K562 (cell line): ENCODE measurements at regions not wholly inside any gene's neighbourhood (a gene's known extent, or its start where the extent isn't known, plus 50 kb on each side); places are given as distances from the start of the nearest gene placed in this dataset.

Experiments
- ATF6 ChIP-seq: sonication (generic); formaldehyde crosslinking; IDR thresholded peaks from 2 replicates; pipeline ENCODE4 v1.4.0; 2020; ENCODE audit warnings: mild to moderate bottlenecking, missing genetic modification reagents
- ILF3 ChIP-seq: fragments of 450-650 bp; IDR thresholded peaks from 2 replicates; pipeline ENCODE4 v1.6.1; 2018; ENCODE audit warnings: antibody characterized with exemption, mild to moderate bottlenecking, moderate library complexity, borderline replicate concordance
- SMARCA5 ChIP-seq: fragments of 450-650 bp; IDR thresholded peaks from 2 replicates; pipeline ENCODE4 v1.6.1; 2016
- TGIF2 ChIP-seq: sonication (generic); formaldehyde crosslinking; IDR thresholded peaks from 2 replicates; pipeline ENCODE4 v1.8.1; 2022; ENCODE audit warnings: mild to moderate bottlenecking, missing genetic modification reagents, moderate library complexity
- ZNF280A ChIP-seq: fragments of 450-650 bp; IDR thresholded peaks from 2 replicates; pipeline ENCODE4 v1.6.1; 2018; ENCODE audit warnings: mild to moderate bottlenecking, low read depth; ENCODE audit not compliant: partially characterized antibody
- TF ChIP-seq, protein P1 (sequence below): sonication (generic); formaldehyde crosslinking; IDR thresholded peaks from 2 replicates; pipeline ENCODE4 v1.8.1; 2022; ENCODE audit warnings: missing genetic modification reagents
- TF ChIP-seq, protein P2 (sequence below): fragments of 200-800 bp; sonication (Bioruptor generic); IDR thresholded peaks from 2 replicates; pipeline ENCODE4 v1.6.1; 2017; ENCODE audit warnings: missing genetic modification characterization, missing compliant biosample characterization
- TF ChIP-seq, protein P3 (sequence below), 2 experiments: fragments of 450-650 bp; IDR thresholded peaks; 2 replicates each; pipeline ENCODE4 v1.6.1; 2016; ENCODE audit warnings: mild to moderate bottlenecking in 2 of 2, borderline replicate concordance in 1 of 2, low read depth in 1 of 2, moderate library complexity in 1 of 2
- TF ChIP-seq, protein P4 (sequence below): fragments of 250-450 bp; sonication (Bioruptor Pico); IDR thresholded peaks from 2 replicates; pipeline ENCODE4 v1.5.0; 2021

DNA sequence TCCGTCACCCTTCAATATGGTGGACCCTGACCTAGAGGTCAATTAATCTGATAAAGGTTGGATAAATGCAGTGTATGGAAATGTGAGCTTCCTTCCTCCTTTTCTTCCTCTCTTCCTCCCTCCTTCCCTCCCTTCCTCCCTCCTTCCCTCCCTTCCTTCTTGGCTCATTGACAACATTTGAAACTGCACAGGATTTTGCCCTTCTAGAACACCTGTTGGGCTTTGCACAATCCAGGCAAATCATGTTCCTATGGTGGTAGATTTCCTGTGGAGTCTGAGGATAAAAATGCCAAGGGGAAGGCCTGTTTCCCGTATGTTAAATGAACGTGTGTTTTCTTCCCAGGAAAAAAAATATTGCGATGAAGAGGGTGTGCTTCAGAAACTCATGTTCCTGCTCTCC is 642.8 kb downstream of the EPM2A start (continued):
- TF ChIP-seq, protein P1, sequence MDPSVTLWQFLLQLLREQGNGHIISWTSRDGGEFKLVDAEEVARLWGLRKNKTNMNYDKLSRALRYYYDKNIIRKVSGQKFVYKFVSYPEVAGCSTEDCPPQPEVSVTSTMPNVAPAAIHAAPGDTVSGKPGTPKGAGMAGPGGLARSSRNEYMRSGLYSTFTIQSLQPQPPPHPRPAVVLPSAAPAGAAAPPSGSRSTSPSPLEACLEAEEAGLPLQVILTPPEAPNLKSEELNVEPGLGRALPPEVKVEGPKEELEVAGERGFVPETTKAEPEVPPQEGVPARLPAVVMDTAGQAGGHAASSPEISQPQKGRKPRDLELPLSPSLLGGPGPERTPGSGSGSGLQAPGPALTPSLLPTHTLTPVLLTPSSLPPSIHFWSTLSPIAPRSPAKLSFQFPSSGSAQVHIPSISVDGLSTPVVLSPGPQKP (CRISPR knock-in tag): no peak
- TF ChIP-seq SMARCA5: no peak
- TF ChIP-seq ATF6: no peak
- TF ChIP-seq, protein P2, sequence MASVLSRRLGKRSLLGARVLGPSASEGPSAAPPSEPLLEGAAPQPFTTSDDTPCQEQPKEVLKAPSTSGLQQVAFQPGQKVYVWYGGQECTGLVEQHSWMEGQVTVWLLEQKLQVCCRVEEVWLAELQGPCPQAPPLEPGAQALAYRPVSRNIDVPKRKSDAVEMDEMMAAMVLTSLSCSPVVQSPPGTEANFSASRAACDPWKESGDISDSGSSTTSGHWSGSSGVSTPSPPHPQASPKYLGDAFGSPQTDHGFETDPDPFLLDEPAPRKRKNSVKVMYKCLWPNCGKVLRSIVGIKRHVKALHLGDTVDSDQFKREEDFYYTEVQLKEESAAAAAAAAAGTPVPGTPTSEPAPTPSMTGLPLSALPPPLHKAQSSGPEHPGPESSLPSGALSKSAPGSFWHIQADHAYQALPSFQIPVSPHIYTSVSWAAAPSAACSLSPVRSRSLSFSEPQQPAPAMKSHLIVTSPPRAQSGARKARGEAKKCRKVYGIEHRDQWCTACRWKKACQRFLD (CRISPR knock-in tag): no peak
- TF ChIP-seq, protein P3, sequence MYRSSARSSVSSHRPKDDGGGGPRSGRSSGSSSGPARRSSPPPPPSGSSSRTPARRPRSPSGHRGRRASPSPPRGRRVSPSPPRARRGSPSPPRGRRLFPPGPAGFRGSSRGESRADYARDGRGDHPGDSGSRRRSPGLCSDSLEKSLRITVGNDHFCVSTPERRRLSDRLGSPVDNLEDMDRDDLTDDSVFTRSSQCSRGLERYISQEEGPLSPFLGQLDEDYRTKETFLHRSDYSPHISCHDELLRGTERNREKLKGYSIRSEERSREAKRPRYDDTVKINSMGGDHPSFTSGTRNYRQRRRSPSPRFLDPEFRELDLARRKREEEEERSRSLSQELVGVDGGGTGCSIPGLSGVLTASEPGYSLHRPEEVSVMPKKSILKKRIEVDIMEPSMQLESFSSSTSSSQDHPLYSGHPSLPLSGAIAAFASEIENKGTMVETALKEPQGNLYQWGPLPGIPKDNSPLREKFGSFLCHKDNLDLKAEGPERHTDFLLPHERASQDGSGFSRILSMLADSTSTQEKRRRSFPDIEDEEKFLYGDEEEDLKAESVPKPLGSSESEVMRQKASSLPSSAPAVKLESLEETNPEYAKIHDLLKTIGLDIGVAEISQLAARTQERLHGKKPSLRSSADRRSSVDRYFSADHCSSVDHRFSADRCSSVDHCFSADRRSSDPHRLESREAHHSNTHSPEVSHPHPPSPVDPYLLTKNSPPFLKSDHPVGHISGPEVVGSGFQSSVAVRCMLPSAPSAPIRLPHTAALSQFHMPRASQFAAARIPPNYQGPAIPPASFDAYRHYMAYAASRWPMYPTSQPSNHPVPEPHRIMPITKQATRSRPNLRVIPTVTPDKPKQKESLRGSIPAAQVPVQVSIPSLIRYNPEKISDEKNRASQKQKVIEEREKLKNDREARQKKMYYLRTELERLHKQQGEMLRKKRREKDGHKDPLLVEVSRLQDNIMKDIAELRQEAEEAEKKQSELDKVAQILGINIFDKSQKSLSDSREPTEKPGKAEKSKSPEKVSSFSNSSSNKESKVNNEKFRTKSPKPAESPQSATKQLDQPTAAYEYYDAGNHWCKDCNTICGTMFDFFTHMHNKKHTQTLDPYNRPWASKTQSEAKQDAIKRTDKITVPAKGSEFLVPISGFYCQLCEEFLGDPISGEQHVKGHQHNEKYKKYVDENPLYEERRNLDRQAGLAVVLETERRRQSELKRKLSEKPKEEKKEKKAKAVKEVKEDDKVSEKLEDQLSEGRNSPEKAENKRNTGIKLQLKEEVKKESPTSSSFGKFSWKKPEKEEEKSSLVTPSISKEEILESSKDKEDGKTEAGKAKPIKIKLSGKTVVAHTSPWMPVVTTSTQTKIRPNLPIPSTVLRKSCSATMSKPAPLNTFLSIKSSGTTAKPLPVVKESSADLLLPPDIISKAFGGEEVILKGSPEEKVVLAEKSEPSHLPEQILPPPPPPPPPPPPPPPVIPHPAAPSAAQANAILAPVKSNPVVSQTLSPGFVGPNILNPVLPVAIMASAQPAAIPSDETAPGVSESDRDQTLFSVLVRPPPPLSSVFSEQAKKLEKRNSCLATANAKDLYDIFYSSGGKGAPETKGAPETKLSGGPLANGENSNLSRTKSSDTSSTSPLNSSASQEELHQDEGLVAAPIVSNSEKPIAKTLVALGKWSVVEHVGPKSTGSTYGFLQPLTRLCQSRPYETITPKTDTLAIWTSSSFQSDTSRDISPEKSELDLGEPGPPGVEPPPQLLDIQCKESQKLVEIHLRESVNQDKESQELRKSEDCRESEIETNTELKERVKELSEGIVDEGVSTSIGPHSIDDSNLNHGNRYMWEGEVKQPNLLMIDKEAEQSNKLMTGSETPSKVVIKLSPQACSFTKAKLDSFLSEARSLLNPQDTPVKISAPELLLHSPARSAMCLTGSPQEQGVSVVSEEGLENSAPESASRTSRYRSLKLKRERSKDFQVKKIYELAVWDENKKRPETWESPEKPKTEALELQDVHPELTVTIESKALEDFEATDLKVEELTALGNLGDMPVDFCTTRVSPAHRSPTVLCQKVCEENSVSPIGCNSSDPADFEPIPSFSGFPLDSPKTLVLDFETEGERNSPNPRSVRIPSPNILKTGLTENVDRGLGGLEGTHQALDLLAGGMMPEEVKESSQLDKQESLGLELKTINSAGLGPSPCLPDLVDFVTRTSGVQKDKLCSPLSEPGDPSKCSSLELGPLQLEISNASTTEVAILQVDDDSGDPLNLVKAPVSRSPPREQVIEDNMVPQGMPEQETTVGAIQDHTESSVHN (IDR thresholded peaks at IDR 0.05; ENCODE audit: borderline replicate concordance in 1 of 2, low read depth in 1 of 2): no peak
- TF ChIP-seq, protein P4, sequence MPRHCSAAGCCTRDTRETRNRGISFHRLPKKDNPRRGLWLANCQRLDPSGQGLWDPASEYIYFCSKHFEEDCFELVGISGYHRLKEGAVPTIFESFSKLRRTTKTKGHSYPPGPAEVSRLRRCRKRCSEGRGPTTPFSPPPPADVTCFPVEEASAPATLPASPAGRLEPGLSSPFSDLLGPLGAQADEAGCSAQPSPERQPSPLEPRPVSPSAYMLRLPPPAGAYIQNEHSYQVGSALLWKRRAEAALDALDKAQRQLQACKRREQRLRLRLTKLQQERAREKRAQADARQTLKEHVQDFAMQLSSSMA: no peak
- TF ChIP-seq ZNF280A: no peak
- no peak for TF ChIP-seq ILF3
- TF ChIP-seq TGIF2 (CRISPR knock-in tag): no peak
